Dedifferentiated amniotic fluid mesenchymal stem cell (primary cell): ENCODE measurements at regions not wholly inside any gene's neighbourhood (a gene's known extent, or its start where the extent isn't known, plus 50 kb on each side); places are given as distances from the start of the nearest gene placed in this dataset.
"Not testable (repeated sequence)": the region's sequence is repeated elsewhere in the genome, so short reads cannot be mapped to it uniquely, and the experiment has no call there.

Experiments
- DNase-seq: peaks from one replicate; pipeline ENCODE4 v3.0.0-alpha.2; 2016; ENCODE audit errors: extremely low spot score

DNA sequence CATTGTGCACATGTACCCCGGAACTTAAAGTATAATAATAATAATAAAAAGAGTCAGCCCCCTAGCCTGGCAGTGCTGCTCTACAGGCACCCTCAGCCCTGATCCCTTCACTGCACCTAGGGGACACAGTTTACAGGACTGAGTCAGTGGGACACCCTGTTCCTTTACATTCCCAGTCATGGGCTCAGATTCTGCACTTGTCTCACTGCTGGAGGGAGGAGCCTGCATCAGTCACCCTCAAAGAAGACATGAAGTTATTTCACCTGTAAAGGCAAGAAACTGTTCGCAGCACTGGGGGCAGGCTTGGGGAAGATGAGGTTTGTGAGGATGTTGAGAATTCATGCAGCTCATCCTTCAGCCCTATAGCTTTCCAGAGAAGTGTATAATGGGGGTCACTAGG, 50.7 kb upstream of the VPREB1 start:
- DNase-seq = no peak

GRCh38 chr22:22193462-22193861, 51.1 kb upstream of the VPREB1 start:
- DNase-seq = not testable (repeated sequence)

- not testable (repeated sequence) for DNase-seq
Measured at GRCh38 chr22:22193006-22193405, 51.6 kb upstream of the VPREB1 start.

DNA sequence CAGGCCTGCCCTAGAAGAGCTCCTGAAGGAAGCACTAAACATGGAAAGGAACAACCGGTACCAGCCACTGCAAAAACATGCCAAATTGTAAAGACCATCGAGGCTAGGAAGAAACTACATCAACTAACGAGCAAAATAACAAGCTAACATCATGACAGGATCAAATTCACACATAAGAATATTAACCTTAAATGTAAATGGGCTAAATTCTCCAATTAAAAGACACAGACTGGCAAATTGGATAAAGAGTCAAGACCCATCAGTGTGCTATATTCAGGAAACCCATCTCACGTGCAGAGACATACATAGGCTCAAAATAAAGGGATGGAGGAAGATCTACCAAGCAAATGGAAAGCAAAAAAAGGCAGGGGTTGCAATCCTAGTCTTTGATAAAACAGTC, 54.8 kb upstream of the VPREB1 start:
- DNase-seq = not testable (repeated sequence)

DNA sequence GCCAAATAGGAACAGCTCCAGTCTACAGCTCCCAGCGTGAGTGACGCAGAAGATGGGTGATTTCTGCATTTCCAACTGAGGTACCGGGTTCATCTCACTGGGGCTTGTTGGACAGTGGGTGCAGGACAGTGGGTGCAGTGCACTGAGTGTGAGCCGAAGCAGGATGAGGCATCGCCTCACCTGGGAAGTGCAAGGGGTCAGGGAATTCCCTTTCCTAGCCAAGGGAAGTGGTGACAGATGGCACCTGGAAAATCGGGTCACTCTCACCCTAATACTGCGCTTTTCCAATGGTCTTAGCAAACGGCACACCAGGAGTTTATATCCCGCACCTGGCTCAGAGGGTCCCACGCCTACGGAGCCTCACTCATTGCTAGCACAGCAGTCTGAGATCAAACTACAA, 56.7 kb upstream of the VPREB1 start:
- DNase-seq = not testable (repeated sequence)

- no peak for DNase-seq
Measured at GRCh38 chr22:22187299-22187698, 57.3 kb upstream of the VPREB1 start.

DNA sequence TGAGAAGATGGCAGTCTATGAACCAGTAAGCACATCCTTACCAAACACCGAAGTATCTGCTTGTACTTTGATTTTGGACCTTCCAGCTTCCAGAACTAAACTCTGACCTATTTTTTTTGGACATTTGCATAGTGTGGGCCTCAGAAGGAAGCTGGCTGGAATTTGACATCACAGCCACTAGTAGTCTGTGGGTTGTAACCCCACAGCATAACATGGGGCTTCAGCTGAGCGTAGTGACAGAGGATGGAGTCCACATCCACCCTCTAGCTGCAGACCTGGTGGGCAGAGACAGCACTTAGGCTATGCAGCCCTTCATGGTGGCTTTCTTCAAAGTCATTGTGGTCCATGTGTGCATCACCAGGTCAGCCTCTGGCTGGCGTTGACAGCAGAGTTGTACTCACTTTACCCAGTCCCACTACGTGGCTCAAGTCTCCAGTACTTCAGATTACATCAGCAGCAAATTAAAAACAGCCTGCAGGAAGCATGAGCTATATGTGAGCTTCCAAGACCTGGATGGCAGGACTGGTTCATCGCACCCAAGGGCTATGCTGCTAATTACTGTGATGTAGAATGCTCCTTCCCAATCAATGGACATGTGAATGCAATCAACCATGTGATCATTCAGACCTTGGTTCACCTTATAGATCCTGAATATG, 58.6 kb upstream of the VPREB1 start:
- DNase-seq = no peak

- DNase-seq = no peak
Measured at GRCh38 chr22:22185217-22185616, 59.4 kb upstream of the VPREB1 start.

GRCh38 chr22:22184277-22184807, 60.2 kb upstream of the VPREB1 start:
- DNase-seq = no peak

GRCh38 chr22:22182990-22183264, 61.7 kb upstream of the VPREB1 start:
- DNase-seq = no peak

- no peak for DNase-seq
Measured at GRCh38 chr22:22182218-22182989, 62.2 kb upstream of the VPREB1 start.

DNA sequence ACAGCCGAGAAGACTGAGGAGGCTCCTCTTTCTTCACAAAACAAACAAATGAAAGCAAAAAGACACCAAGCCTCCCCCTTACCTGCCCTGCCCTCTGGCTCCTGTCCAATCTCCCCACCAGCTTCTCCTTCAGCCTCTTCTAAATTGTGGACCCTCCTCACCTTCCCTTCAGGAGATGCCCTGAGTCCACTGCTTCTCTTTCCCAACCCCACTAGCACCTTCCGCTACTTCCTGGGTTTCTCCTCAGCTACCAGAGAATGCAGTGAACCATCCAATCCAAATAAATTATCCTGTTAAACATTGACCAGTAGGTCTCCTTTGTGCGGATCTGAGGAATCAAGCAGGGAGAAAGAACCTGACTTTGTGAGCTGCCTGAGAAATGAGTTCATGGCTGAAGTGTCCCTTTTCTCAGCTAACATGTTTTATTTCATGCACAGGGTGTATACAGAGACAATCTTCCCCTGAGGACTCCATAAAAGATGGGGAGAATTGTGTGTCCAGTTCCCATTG, 63.2 kb upstream of the VPREB1 start:
- no peak for DNase-seq

DNA sequence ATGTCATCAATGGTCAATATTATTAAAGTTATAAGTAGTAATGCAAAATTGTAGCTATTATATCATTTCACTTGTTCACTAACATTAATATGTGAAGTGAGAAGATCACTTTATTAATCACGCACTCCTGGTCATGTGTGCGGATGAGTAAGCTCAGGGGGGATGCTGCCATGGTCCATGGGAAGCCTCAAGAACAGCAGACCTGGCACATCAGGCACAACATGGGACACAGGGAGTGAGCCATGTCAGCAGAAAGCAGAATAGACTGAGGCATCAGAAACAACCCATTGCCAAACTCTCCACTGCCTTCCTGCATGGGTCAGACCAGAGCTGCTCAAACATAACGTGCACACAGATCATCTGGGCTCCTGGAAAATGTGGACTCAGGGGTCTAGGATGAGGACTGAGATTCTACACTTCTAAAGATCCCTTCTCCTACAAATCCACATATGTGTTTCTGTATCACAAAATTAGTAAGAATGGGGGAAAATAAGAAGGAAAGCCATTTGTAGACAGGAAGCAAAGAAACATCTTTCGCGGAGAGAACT, 63.8 kb upstream of the VPREB1 start:
- DNase-seq = no peak

DNA sequence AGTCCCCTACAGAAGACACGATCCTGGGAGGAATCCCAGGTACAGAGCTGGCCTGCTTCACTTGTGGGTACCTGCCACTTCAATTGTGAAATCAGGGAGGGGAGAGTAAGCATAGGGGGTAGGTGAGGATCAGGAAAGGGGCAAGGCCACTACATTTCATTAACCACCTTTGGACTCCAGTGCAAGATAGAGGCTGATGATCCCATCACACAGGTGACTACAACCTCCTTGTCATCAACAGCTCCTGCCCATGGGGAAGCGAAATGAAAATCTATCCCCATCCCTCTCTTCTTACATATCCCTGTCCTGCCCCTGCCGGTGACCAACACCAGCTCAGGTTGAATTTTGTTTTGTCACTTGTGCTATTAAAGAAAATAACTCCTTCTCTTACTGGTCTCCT, 64.7 kb upstream of the VPREB1 start:
- DNase-seq = no peak

GRCh38 chr22:22178992-22179391, 65.6 kb upstream of the VPREB1 start:
- no peak for DNase-seq

- no peak for DNase-seq
Measured at GRCh38 chr22:22178355-22178965, 66.1 kb upstream of the VPREB1 start.

- DNase-seq = no peak
Measured at GRCh38 chr22:22176929-22177616, 67.5 kb upstream of the VPREB1 start.

DNA sequence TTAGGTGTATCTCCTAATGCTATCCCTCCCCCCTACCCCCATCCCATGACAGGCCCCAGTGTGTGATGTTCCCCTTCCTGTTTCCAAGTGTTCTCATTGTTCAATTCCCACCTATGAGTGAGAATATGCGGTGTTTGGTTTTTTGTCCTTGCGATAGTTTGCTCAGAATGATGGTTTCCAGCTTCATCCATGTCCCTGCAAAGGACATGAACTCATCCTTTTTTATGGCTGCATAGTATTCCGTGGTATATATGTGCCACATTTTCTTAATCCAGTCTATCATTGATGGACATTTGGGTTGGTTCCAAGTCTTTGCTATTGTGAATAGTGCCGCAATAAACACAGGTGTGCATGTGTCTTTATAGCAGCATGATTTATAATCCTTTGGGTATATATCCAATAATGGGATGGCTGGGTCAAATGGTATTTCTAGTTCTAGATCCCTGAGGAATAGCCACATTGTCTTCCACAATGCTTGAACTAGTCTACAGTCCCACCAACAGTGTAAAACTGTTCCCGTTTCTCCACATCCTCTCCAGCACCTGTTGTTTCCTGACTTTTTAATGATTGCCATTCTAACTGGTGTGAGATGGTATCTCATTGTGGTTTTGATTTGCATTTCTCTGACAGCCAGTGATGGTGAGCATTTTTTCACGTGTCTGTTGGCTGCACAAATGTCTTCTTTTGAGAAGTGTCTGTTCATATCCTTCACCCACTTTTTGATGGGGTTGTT, 71.5 kb upstream of the VPREB1 start:
- DNase-seq = not testable (repeated sequence)

DNA sequence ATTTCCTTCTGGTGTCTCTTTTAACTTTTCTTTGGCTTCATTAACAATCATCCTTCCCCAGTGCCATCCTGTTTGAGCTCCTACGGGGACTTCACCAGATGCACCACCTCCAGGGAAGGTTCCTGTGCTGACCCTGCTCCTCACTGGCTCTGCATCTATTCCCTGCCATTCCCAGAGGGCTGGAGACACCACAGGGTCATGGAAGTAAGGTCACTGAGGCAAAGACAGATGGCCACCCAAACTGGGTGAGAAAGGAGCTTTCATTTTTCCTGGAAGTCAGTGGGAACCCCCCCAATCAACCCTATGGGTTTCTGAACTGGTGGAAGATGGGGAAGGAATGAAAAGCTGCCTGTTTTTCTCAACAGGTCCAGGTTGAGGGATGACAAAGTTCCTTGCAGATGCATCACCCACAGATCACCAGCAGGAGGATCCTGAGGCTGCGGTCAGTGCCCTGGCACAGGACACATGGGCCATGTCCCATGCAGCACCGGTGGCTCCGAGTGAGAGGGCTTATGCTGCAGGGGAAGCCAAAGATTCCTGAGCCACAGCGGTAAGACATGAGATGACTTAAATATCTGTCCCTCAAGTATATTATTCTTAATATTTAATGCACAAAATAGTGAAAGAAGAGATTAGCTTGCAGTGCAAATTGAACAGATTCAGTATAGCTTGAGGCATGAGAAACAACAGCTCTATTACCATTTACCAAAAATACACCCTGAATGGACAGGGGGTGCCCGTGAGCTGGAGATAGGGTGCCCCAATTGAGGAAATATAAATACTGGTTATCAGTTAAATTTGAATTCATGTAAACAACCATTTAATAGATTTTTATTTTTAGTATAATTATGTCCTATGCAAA, 73.0 kb upstream of the VPREB1 start:
- DNase-seq = no peak

- no peak for DNase-seq
Measured at GRCh38 chr22:22169923-22170322, 74.7 kb upstream of the VPREB1 start.
